ENCODE measurements at regions not wholly inside any gene's neighbourhood (a gene's known extent, or its start where the extent isn't known, plus 50 kb on each side); places are given as distances from the start of the nearest gene placed in this dataset.

DNA sequence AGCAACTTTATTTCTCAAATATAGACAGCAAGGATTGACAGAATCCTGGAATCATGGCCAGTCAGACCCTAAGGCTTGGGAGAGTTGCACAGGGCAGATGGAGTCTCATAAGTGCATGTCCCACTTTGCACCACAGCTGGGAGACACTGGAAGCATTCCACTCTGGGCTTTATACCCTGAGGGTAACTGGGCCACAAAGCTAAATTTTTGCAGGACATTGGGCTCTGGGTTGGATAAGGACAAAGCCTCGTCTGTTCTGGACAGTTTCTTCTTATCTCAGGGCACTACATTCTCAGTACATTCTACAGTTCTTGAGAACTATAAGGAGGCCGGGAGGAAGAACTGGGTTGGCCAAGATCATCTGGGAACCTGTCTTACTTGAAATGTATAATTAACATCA is 158.3 kb upstream of the IGFBP3 start:
- no peak for TF ChIP-seq POLR2A (IDR thresholded peaks at IDR 0.05)
- TF ChIP-seq, protein P1, sequence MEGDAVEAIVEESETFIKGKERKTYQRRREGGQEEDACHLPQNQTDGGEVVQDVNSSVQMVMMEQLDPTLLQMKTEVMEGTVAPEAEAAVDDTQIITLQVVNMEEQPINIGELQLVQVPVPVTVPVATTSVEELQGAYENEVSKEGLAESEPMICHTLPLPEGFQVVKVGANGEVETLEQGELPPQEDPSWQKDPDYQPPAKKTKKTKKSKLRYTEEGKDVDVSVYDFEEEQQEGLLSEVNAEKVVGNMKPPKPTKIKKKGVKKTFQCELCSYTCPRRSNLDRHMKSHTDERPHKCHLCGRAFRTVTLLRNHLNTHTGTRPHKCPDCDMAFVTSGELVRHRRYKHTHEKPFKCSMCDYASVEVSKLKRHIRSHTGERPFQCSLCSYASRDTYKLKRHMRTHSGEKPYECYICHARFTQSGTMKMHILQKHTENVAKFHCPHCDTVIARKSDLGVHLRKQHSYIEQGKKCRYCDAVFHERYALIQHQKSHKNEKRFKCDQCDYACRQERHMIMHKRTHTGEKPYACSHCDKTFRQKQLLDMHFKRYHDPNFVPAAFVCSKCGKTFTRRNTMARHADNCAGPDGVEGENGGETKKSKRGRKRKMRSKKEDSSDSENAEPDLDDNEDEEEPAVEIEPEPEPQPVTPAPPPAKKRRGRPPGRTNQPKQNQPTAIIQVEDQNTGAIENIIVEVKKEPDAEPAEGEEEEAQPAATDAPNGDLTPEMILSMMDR (IDR thresholded peaks at IDR 0.05) = no peak
